NCI-H510A (cell line): ENCODE measurements at regions not wholly inside any gene's neighbourhood (a gene's known extent, or its start where the extent isn't known, plus 50 kb on each side); places are given as distances from the start of the nearest gene placed in this dataset.

Experiments
- DNase-seq: peaks from one replicate; lab custom pipeline; 2025; lab: John Stamatoyannopoulos, UW

- DNase-seq: no peak
These were observed 58.3 kb upstream of the PACRGL start for GRCh38 chr4:20641976-20642375.

- no peak for DNase-seq
These were observed 56.6 kb upstream of the PACRGL start for GRCh38 chr4:20643631-20644030.

GRCh38 chr4:20645236-20645635 lies 55.0 kb upstream of the PACRGL start:
- no peak for DNase-seq

- no peak for DNase-seq
These were observed 54.0 kb upstream of the PACRGL start for GRCh38 chr4:20646287-20646686.
